ENCODE measurements at regions not wholly inside any gene's neighbourhood (a gene's known extent, or its start where the extent isn't known, plus 50 kb on each side); places are given as distances from the start of the nearest gene placed in this dataset.

DNA sequence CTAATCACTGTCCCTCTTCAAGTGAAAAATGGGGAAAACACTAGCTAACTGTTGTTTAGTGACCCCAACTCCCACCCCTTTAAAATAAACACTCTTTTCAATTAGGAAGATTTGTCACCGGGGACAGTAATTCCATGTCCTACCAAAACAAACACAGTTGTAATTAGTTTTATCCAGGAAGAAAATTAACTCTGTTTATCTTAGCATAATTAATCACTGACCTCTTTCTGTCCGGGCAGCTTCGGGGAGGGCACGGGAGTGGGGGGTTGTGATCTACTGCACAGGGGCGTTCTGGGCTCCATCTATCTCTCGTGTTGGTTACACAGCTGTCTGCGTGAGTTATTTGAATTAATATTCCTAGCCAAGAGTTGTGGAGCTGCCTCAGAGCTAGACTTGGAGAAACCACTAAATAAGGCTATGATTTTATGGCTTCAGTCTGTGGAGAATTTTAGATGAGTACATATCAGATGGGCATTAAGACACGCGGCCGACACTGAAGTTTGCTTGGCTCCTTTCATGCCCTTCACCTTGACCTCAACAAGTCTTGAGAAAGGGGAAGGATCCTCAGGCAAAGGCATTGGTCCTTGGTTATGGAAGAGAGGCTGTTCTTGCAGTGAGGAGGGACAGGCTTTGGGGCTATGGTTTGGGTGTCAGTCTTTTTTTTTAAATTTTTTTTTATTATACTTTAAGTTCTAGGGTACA lies 102.0 kb upstream of the TRABD2B start:
- TF ChIP-seq ZFP3 (CRISPR knock-in tag; IDR thresholded peaks at IDR 0.05): no peak
- TF ChIP-seq, protein P1, sequence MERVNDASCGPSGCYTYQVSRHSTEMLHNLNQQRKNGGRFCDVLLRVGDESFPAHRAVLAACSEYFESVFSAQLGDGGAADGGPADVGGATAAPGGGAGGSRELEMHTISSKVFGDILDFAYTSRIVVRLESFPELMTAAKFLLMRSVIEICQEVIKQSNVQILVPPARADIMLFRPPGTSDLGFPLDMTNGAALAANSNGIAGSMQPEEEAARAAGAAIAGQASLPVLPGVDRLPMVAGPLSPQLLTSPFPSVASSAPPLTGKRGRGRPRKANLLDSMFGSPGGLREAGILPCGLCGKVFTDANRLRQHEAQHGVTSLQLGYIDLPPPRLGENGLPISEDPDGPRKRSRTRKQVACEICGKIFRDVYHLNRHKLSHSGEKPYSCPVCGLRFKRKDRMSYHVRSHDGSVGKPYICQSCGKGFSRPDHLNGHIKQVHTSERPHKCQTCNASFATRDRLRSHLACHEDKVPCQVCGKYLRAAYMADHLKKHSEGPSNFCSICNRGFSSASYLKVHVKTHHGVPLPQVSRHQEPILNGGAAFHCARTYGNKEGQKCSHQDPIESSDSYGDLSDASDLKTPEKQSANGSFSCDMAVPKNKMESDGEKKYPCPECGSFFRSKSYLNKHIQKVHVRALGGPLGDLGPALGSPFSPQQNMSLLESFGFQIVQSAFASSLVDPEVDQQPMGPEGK (CRISPR knock-in tag; IDR thresholded peaks at IDR 0.05; ENCODE audit: borderline replicate concordance): no peak
- TF ChIP-seq ARNTL (CRISPR knock-in tag; IDR thresholded peaks at IDR 0.05; ENCODE audit: borderline replicate concordance, low read depth): no peak
- TF ChIP-seq RARB (CRISPR knock-in tag; IDR thresholded peaks at IDR 0.05): no peak
- TF ChIP-seq CREB5 (CRISPR knock-in tag; IDR thresholded peaks at IDR 0.05; ENCODE audit: low read depth): no peak

Data from SK-N-SH treated with all-trans-retinoic acid at 6 μM for 48 hours (cell line).